GM21737 (cell line): ENCODE measurements at regions not wholly inside any gene's neighbourhood (a gene's known extent, or its start where the extent isn't known, plus 50 kb on each side); places are given as distances from the start of the nearest gene placed in this dataset.
"Not testable (repeated sequence)": the region's sequence is repeated elsewhere in the genome, so short reads cannot be mapped to it uniquely, and the experiment has no call there.

Experiments used
- ATAC-seq: cut with Tn5 transposase; IDR thresholded peaks from one replicate; pipeline ENCODE4 v1.9.1; 2021; ENCODE audit warnings: mild to moderate bottlenecking, moderate library complexity; ENCODE audit not compliant: unreplicated experiment

DNA sequence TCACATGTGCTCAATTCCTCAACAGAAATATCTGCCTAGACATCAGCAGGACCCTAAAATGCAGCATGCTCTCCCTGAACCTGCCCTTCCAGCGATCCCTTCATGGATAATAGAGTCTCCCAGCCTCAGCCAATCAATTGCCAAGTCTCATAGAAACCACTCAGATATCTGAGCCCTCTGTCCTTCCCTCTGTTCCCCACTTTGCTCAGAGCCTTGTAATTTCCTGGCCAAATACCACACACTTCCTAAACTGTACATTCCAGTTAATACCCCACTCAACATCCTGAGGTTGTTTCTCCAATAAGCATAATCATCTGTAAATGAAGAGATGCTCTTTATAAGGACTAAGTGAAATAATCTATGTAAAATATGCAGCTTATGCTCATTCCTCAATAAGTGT, 59.3 kb upstream of the PTGFRN start:
- ATAC-seq, result no peak

DNA sequence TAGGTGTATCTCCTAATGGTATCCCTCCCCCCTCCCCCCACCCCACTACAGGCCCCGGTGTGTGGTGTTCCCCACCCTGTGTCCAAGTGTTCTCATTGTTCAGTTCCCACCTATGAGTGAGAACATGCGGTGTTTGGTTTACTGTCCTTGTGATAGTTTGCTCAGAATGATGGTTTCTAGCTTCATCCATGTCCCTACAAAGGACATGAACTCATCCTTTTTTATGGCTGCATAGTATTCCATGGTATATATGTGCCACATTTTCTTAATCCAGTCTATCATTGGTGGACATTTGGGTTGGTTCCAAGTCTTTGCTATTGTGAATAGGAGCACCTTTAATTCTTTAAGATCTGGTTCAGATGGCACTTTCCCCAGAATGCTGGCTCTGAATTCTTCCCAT, 58.5 kb upstream of the PTGFRN start:
- ATAC-seq, result not testable (repeated sequence)

DNA sequence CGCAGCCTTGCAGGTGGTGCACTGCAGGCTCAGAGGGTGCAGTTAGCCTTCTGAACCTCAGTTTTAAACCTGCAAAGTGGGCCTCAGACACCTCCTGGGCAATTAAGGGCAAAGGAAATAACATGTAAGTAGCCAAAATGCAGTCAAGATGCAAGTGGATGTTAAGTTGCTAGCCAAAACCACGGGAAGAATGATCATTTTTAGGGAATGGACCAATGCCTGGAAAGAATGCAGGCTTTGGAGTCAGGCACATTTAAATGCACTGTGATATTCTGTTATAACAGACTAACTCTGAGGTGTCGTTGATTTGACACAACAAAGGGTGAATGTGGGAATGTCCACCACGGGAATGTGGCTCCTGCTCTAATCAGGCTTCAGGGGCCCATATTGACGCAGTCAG, 57.9 kb upstream of the PTGFRN start:
- ATAC-seq, result no peak

DNA sequence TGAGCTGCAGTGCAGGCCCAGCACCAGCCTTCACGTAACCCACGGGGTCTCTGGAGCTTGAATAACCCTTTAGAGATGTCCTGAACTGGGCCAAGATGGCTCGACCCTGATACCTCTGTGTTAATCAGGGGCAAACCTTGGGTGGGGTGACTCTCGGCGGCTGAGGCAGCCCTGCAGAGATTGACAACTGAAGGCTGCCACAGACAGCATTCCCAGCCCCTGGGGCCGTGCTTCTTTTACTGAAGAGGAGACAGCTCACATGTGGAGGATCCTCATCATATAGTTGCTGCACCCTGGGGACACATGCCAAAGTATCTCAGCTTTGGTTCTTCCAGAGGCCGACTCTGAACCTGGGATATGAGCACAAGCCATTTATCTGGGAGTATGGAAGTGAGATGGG, 57.3 kb upstream of the PTGFRN start:
- ATAC-seq, result no peak

DNA sequence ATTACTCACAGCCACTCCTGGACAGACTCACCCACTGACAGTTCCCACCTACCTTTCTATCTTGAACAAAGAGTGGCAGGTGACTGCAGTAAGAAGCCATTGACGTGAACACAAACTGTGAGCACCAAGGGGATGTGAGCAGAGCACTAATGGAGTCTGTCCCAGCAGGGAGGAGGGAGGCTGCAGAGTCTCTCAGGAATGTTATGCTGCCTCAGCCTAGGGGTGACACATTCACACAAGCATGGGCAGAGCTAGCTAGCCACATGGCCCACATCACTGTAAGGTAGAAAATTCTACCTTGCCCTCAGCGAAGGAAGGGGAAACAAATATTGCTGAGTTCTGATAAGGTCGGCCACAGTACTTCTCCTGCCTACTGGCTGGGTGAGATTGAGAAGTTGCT, 56.8 kb upstream of the PTGFRN start:
- no peak for ATAC-seq

DNA sequence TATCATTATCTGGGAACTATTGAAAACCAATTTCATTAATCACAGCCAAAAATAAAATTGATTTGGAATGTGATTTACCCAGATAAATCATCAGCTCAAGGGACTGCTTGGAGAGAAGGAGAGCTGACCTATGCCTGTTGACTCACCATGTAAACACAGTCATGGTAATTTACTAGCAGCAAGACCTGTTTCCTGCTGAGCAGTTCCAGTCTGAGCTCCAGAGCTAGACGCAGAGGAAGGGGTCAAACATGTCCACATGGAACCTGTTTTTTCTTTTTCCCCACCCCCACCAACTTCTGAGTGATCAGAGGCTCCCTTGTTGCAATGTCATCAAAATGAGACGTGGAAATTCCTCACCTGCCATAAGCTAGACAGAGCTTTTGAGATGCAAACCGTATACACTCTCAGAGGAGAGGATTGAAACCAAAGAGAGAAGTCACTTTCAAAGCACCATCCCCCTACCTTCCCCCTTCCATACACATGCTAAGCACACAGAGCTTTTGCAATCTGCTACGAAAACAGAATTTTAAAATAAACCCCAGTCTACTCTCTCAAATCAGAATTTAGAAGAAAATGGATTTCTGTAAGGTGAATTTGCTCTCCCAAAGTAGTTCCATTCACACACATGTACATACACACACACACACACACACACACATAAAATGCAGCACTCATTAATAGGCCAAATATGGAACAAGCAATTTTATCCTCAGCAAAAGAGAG, 55.9 kb upstream of the PTGFRN start:
- no peak for ATAC-seq

DNA sequence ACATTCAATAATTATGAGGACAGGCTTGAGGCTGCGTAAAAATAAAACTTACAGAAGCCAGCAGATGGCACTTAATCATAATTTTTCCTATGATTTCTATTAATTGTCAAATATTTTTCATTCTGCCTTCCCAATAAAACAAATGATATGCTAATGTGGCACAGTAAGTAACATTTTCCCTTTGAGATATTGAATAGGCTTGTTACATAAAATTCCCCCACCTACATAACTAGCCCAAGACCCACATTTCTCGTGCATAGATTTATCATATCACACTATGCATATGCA, 55.4 kb upstream of the PTGFRN start:
- no peak for ATAC-seq

DNA sequence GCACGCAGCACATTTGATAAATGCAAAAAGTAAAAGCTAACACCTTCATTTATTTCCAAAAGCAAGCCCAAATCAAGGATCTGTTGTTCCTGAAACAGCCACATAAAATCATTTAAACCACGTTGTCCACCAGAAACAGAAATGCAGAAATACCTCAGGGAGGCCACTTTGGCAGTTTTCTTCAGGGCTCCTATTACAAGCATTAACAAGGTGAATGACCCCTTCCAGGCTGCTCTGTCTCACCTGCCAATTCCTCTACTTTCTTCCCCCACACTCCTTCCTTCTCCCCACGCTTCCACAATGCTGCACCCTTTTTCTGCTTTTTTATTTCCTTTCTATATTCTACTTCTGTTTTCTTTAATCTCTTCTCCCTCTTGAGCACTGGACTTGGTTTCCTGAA, 55.0 kb upstream of the PTGFRN start:
- no peak for ATAC-seq

DNA sequence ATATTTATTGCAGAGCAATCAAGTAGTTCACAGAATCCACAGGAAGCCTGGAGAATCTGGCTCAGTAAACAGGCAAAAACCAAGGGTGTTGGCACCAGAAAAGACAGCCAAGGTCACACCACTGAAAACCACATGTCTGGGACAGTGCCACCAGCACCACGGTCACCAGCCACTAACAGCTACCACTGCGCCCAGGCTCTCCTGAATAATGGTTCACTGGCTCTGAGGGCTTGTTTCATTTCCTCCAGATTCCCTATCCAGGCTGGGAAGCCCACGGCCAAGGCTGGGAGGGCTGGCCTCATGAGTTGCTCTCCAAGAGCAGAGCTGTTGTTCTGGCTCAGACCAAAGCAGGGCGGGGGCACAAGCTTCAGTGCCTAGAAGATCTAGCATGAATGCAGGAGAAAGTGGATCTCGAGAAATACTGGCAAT, 54.5 kb upstream of the PTGFRN start:
- ATAC-seq, result no peak

DNA sequence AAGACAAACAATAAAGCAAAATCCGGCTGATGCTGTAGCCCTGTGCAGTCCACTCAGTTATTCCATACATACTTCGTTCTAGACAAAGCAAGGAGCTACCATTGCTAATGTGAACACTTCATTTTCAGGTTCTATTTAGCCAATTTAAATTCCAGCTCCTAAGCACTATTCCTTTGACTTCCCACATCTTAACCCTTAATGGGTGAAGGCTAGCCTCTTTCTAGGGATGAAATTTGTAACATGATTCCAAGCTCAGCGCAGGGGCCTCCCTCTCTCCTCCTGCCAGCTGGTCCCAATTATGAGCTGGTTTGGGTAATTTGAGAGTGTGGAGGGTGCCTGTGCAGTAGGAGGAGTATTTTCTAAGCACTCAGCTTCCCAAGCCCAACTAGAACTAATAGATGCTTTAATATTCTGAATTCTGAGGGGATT, 53.9 kb upstream of the PTGFRN start:
- no peak for ATAC-seq

DNA sequence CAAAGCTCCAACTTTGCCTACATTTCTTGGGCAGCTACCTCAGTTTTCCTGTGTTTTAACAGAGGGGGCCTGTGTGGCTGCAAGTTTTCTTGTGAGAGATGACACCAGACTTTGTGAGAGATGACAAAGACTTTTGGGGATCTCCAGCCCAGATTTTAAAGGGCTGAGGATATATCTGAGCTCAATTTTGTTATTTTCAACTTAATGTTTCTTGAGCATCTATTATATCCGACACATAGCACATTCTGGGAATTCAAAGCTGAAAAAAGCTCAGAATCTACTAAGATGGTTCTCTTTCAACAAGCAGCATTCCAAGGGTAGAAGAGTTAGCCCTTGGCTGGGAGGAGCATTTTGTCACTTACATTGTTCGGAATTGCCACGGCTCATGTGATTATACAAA, 53.4 kb upstream of the PTGFRN start:
- ATAC-seq, result no peak

DNA sequence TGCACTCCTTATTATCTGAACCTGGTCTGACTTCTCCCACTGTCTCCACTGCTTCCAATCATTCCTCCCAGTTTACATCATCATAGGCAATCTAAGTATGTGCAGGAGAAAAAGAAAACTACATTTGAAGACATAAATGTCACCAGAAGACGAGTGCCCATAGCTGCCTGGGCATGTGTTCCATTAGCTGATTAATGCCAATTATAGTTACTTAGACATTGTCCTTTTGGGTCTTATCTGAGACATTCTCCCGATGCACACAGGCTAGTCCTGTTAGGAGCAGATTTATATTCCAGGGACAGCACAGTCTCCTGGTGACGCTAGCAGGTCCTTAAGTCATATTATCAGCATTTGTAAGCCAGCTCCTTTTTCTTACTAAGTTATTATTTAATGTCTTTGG, 52.6 kb upstream of the PTGFRN start:
- ATAC-seq, result no peak
